ENCODE measurements at regions not wholly inside any gene's neighbourhood (a gene's known extent, or its start where the extent isn't known, plus 50 kb on each side); places are given as distances from the start of the nearest gene placed in this dataset.

DNA sequence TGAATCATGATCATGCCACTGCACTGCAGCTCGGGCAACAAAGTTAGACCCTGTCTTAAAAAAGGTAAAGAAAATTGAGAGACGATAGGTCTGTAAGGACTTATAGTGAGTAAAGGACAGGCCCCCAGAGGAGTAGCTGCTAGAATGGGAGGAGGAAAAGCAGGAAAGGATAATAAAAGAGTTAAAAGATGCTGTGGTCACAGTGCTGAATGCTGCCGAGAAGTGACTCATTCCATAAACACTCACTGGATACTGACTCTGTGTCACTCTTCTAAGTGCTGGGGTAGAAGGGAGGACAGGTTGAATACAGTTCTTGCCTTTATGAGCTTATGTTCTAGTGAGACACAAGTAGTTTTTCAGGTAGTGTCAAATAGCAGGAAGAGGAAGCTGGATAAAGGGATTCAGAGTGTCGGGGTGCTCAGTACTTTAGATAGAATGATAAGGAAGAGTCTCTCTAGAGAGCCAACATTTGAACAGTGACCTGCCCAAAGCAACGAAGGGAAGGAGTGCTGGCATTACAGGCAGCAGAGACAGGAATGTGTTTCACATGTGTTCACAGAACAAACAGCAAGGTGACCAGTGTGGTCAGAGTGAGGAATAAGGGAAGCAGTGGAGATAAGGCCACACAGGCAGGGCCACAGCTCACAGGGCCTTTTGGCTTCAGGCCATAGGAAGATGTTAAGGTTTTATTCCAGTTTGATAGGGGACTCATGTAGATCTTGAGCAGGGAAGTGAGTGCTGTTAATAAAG is 1240.5 kb downstream of the UQCRFS1 start:
- TF ChIP-seq CTCF (conservative IDR thresholded peaks at IDR 0.05) (no peak), EZH2 (IDR thresholded peaks at IDR 0.05; ENCODE audit: low read depth) (no peak)
- no TSS peak for BruUV-seq (replicated peaks)
- H3K36me3 ChIP-seq (ENCODE audit: low read depth), result no peaks in the 10 kb centered on the region
- H3K4me1 ChIP-seq (replicated peaks; ENCODE audit: insufficient read depth), result 0 out of 2 replicates have a peak, but pooled peaks cover 4% of the 10 kb centered on the region
- no peaks in the 10 kb centered on the region for H3K9me3 ChIP-seq (ENCODE audit: insufficient read depth, low read depth)
- H2AFZ ChIP-seq, result no peak overlapping the region
- POLR2A ChIA-PET (ENCODE audit: unreplicated experiment), result interaction anchor here (0.6 kb wide), 1 partner anchor 18 kb away, joined by 3 read pairs; no protein-coding TSS in a partner anchor
- H3K27me3 ChIP-seq (ENCODE audit: insufficient read depth, low read depth), result no peaks in the 10 kb centered on the region
- H3K9me2 ChIP-seq (ENCODE audit: insufficient read depth), result no peaks in the 10 kb centered on the region
- no peak overlapping the region for H3K4me3 ChIP-seq
- H4K20me1 ChIP-seq (ENCODE audit: insufficient read depth), result no peaks in the 10 kb centered on the region
- DNase-seq, result peak; percentile 11 to 57
- H3K4me2 ChIP-seq, result no peak overlapping the region
- CTCF ChIA-PET, result no interaction called here
- no peak overlapping the region for H3K27ac ChIP-seq
- intact Hi-C loops (cut with micrococcal nuclease; ENCODE audit: unreplicated experiment), result no loop called here
- no peaks in the 10 kb centered on the region for H3F3A ChIP-seq (ENCODE audit: insufficient read depth, low read depth)
- H3K79me2 ChIP-seq (ENCODE audit: low read depth), result no peaks in the 10 kb centered on the region

- intact Hi-C loops (cut with micrococcal nuclease; ENCODE audit: unreplicated experiment), result no loop called here
- no peak for TF ChIP-seq EZH2 (IDR thresholded peaks at IDR 0.05; ENCODE audit: low read depth)
- no peak for TF ChIP-seq CTCF (conservative IDR thresholded peaks at IDR 0.05)
- CTCF ChIA-PET, result no interaction called here
Observed at GRCh38 chr19:27971869-27972268, 1241.1 kb downstream of the UQCRFS1 start.

GRCh38 chr19:27971071-27971470 is 1241.9 kb downstream of the UQCRFS1 start:
- ChIA-PET CTCF (no interaction called here), POLR2A (ENCODE audit: unreplicated experiment) (no interaction called here)
- H3K79me2 ChIP-seq (ENCODE audit: low read depth), result no peaks in the 10 kb centered on the region
- H3K4me1 ChIP-seq (replicated peaks; ENCODE audit: insufficient read depth), result 0 out of 2 replicates have a peak, but pooled peaks cover 4% of the 10 kb centered on the region
- peak in 1 of 2 experiments; percentile 61 for DNase-seq
- no TSS peak for BruUV-seq (replicated peaks)
- no peaks in the 10 kb centered on the region for H4K20me1 ChIP-seq (ENCODE audit: insufficient read depth)
- intact Hi-C loops (cut with micrococcal nuclease; ENCODE audit: unreplicated experiment), result no loop called here
- H3K9me3 ChIP-seq (ENCODE audit: insufficient read depth, low read depth), result no peaks in the 10 kb centered on the region
- H2AFZ ChIP-seq, result no peak overlapping the region
- no peak overlapping the region for H3K27ac ChIP-seq
- H3K9me2 ChIP-seq (ENCODE audit: insufficient read depth), result no peaks in the 10 kb centered on the region
- H3F3A ChIP-seq (ENCODE audit: insufficient read depth, low read depth), result no peaks in the 10 kb centered on the region
- TF ChIP-seq EZH2 (IDR thresholded peaks at IDR 0.05; ENCODE audit: low read depth) (no peak), CTCF (conservative IDR thresholded peaks at IDR 0.05) (no peak)
- no peaks in the 10 kb centered on the region for H3K27me3 ChIP-seq (ENCODE audit: insufficient read depth, low read depth)
- no peak overlapping the region for H3K4me2 ChIP-seq
- no peaks in the 10 kb centered on the region for H3K36me3 ChIP-seq (ENCODE audit: low read depth)
- H3K4me3 ChIP-seq, result no peak overlapping the region

More at GRCh38 chr19:27971869-27972268, 1241.1 kb downstream of the UQCRFS1 start:
- Histone ChIP-seq H3K4me1 (replicated peaks; ENCODE audit: insufficient read depth) (0 out of 2 replicates have a peak, but pooled peaks cover 4% of the 10 kb centered on the region), H3K27me3 (ENCODE audit: insufficient read depth, low read depth) (no peaks in the 10 kb centered on the region), H3K27ac (no peak overlapping the region), H3K36me3 (ENCODE audit: low read depth) (no peaks in the 10 kb centered on the region), H4K20me1 (ENCODE audit: insufficient read depth) (no peaks in the 10 kb centered on the region), H3K79me2 (ENCODE audit: low read depth) (no peaks in the 10 kb centered on the region), H2AFZ (no peak overlapping the region), H3F3A (ENCODE audit: insufficient read depth, low read depth) (no peaks in the 10 kb centered on the region), H3K4me2 (no peak overlapping the region), H3K4me3 (no peak overlapping the region), H3K9me3 (ENCODE audit: insufficient read depth, low read depth) (no peaks in the 10 kb centered on the region), H3K9me2 (ENCODE audit: insufficient read depth) (no peaks in the 10 kb centered on the region)
- BruUV-seq (replicated peaks), result no TSS peak
- POLR2A ChIA-PET (ENCODE audit: unreplicated experiment), result no interaction called here
- DNase-seq, result no peak

Measured in PC-9 (cell line).